DLD1 (cell line): ENCODE measurements at regions not wholly inside any gene's neighbourhood (a gene's known extent, or its start where the extent isn't known, plus 50 kb on each side); places are given as distances from the start of the nearest gene placed in this dataset.
"Not testable (repeated sequence)": the region's sequence is repeated elsewhere in the genome, so short reads cannot be mapped to it uniquely, and the experiment has no call there.

ENCODE experiments used
- in situ Hi-C: cut with HindIII; loops from 2 replicates; pipeline ENCODE4 v1.10.0; 2017; ENCODE audit warnings: low sequenced_read_pairs

GRCh38 chr15:98085003-98085639, 124.6 kb downstream of the ARRDC4 start:
- in situ Hi-C loops: no loop called here

- in situ Hi-C loops: not testable (repeated sequence)
Observed at GRCh38 chr15:98088307-98088945, 127.9 kb downstream of the ARRDC4 start.

- in situ Hi-C loops: not testable (repeated sequence)
Observed at GRCh38 chr15:98089352-98089751, 128.8 kb downstream of the ARRDC4 start.

- in situ Hi-C loops: not testable (repeated sequence)
Observed at GRCh38 chr15:98097986-98098385, 137.5 kb downstream of the ARRDC4 start.

GRCh38 chr15:98100606-98101005, 140.1 kb downstream of the ARRDC4 start:
- in situ Hi-C loops: not testable (repeated sequence)

- in situ Hi-C loops: no loop called here
Observed at GRCh38 chr15:98103570-98103969, 143.1 kb downstream of the ARRDC4 start.

- in situ Hi-C loops: not testable (repeated sequence)
Observed at GRCh38 chr15:98104386-98105151, 144.1 kb downstream of the ARRDC4 start.

- in situ Hi-C loops: not testable (repeated sequence)
Observed at GRCh38 chr15:98106615-98107194, 146.2 kb downstream of the ARRDC4 start.

- in situ Hi-C loops: no loop called here
Observed at GRCh38 chr15:98111806-98112205, 151.3 kb downstream of the ARRDC4 start.

- in situ Hi-C loops: no loop called here
Observed at GRCh38 chr15:98113327-98113726, 152.8 kb downstream of the ARRDC4 start.

- in situ Hi-C loops: no loop called here
Observed at GRCh38 chr15:98120561-98120960, 160.1 kb downstream of the ARRDC4 start.

- in situ Hi-C loops: no loop called here
Observed at GRCh38 chr15:98121536-98121935, 161.0 kb downstream of the ARRDC4 start.

- in situ Hi-C loops: no loop called here
Observed at GRCh38 chr15:98121957-98122356, 161.5 kb downstream of the ARRDC4 start.

- in situ Hi-C loops: no loop called here
Observed at GRCh38 chr15:98123297-98123696, 162.8 kb downstream of the ARRDC4 start.

GRCh38 chr15:98123834-98124233, 163.3 kb downstream of the ARRDC4 start:
- in situ Hi-C loops: no loop called here

- in situ Hi-C loops: no loop called here
Observed at GRCh38 chr15:98124581-98124980, 164.1 kb downstream of the ARRDC4 start.

- in situ Hi-C loops: no loop called here
Observed at GRCh38 chr15:98126326-98127085, 166.0 kb downstream of the ARRDC4 start.

GRCh38 chr15:98127586-98127985, 167.1 kb downstream of the ARRDC4 start:
- in situ Hi-C loops: no loop called here

- in situ Hi-C loops: loop anchor here (5.0 kb wide), 1 partner anchor 45 kb away; no protein-coding TSS in a partner anchor
Observed at GRCh38 chr15:98131924-98132323, 171.4 kb downstream of the ARRDC4 start.

GRCh38 chr15:98134905-98135304, 174.4 kb downstream of the ARRDC4 start:
- in situ Hi-C loops: loop anchor here (5.0 kb wide), 1 partner anchor 42 kb away; no protein-coding TSS in a partner anchor

- in situ Hi-C loops: no loop called here
Observed at GRCh38 chr15:98138910-98139309, 178.4 kb downstream of the ARRDC4 start.
